ENCODE measurements at regions not wholly inside any gene's neighbourhood (a gene's known extent, or its start where the extent isn't known, plus 50 kb on each side); places are given as distances from the start of the nearest gene placed in this dataset.

GRCh38 chr12:13654456-13654855 lies 326.9 kb downstream of the GRIN2B start:
- no peak for ATAC-seq

More at GRCh38 chr12:13654456-13654855, 326.9 kb downstream of the GRIN2B start:
- ChIA-PET RAD21 (ENCODE audit: low non-redundant PET in 1 of 2, low total read pairs in 2 of 2, uncharacterized antibody in 2 of 2, unreplicated experiment in 2 of 2) (no interaction called here), POLR2A (no interaction called here), CTCF (no interaction called here)
- Histone ChIP-seq H3K36me3 (ENCODE audit: control insufficient read depth in 1 of 2, insufficient read depth in 2 of 2, low read length in 2 of 2) (no peaks in the 10 kb centered on the region), H3K9me3 (ENCODE audit: control insufficient read depth in 1 of 2, insufficient read depth in 1 of 2, low read depth in 1 of 2, low read length in 2 of 2) (no peaks in the 10 kb centered on the region), H3K4me3 (replicated peaks in 1 of 2; ENCODE audit: low read depth in 1 of 2, low read length in 2 of 2) (no peak overlapping the region), H3K9me2 (ENCODE audit: insufficient read depth) (no peaks in the 10 kb centered on the region), H4K20me1 (ENCODE audit: insufficient read depth) (no peaks in the 10 kb centered on the region), H3K27me3 (ENCODE audit: insufficient read depth, low read length) (no peaks in the 10 kb centered on the region), H3K79me2 (ENCODE audit: insufficient read depth, low read length) (no peaks in the 10 kb centered on the region), H2AFZ (ENCODE audit: low read depth, low read length, poor library complexity, severe bottlenecking) (no peak overlapping the region), H3K4me1 (ENCODE audit: control insufficient read depth in 1 of 2, insufficient read depth in 2 of 2, low read length in 2 of 2) (peaks cover 4% of the 10 kb centered on the region in 2 experiments; a peak in 1 of 4 replicates), H3K9ac (ENCODE audit: low read length) (no peak overlapping the region), H3K27ac (ENCODE audit: low read depth, low read length) (no peak overlapping the region), H3K4me2 (ENCODE audit: low read length) (no peak overlapping the region)
- TF ChIP-seq CBX3 (IDR thresholded peaks at IDR 0.05; ENCODE audit: low read depth) (no peak), EZH2 (IDR thresholded peaks at IDR 0.05) (no peak), CEBPB (IDR thresholded peaks at IDR 0.05; ENCODE audit: low read depth) (no peak), ZBTB33 (IDR thresholded peaks at IDR 0.05; ENCODE audit: extremely low read depth, insufficient replicate concordance, low read length) (no peak), POLR2AphosphoS5 (IDR thresholded peaks at IDR 0.05; ENCODE audit: low read depth, low read length) (no peak), SP1 (IDR thresholded peaks at IDR 0.05; ENCODE audit: low read depth) (no peak), SIN3A (IDR thresholded peaks at IDR 0.05; ENCODE audit: low read depth) (no peak), RAD21 (IDR thresholded peaks at IDR 0.05; ENCODE audit: low read depth) (no peak), YY1 (IDR thresholded peaks at IDR 0.05; ENCODE audit: extremely low read depth, insufficient replicate concordance, low read depth, low read length) (no peak), EGR1 (IDR thresholded peaks at IDR 0.05; ENCODE audit: low read depth) (no peak), ZFX (IDR thresholded peaks at IDR 0.05) (no peak), FOSL1 (IDR thresholded peaks at IDR 0.05; ENCODE audit: low read depth) (no peak), CTCF (IDR thresholded peaks at IDR 0.05 in 2 of 3, conservative IDR thresholded peaks at IDR 0.05 in 1 of 3; ENCODE audit: borderline replicate concordance in 1 of 3, insufficient read depth in 1 of 3, low read depth in 2 of 3, low read length in 2 of 3) (no peak), TCF7L2 (IDR thresholded peaks at IDR 0.05; ENCODE audit: borderline replicate concordance, extremely low read depth, insufficient read depth, insufficient read length) (no peak), EZH2phosphoT487 (IDR thresholded peaks at IDR 0.05; ENCODE audit: borderline replicate concordance) (no peak), ATF3 (IDR thresholded peaks at IDR 0.05) (no peak), ZNF274 (IDR thresholded peaks at IDR 0.05; ENCODE audit: low read depth, low read length) (no peak), ELF1 (IDR thresholded peaks at IDR 0.05; ENCODE audit: borderline replicate concordance, low read depth) (no peak), POLR2A (IDR thresholded peaks at IDR 0.05; ENCODE audit: borderline replicate concordance, extremely low read depth, insufficient read depth, insufficient read length) (no peak), REST (IDR thresholded peaks at IDR 0.05; ENCODE audit: low read depth) (no peak)
- no TSS peak for BruUV-seq (replicated peaks)
- no peak for DNase-seq (ENCODE audit: low read depth, low spot score)
- intact Hi-C loops (cut with micrococcal nuclease) = no loop called here

Data from HCT116 (cell line).